HUES48 (cell line): ENCODE measurements at regions not wholly inside any gene's neighbourhood (a gene's known extent, or its start where the extent isn't known, plus 50 kb on each side); places are given as distances from the start of the nearest gene placed in this dataset.

ENCODE experiments used
- H3K27ac ChIP-seq: one replicate; pipeline ENCODE4 v1.7.0; 2013; ENCODE audit warnings: low read depth, low read length, inconsistent platforms
- H3K27me3 ChIP-seq: 2 replicates; pipeline ENCODE4 v1.6.1; 2013; ENCODE audit warnings: mild to moderate bottlenecking, low read length; ENCODE audit not compliant: control insufficient read depth, insufficient read depth
- H3K36me3 ChIP-seq: 2 replicates; pipeline ENCODE4 v1.6.1; 2013; ENCODE audit warnings: low read length; ENCODE audit not compliant: control insufficient read depth, insufficient read depth
- H3K4me1 ChIP-seq: 2 replicates; pipeline ENCODE4 v1.6.1; 2013; ENCODE audit warnings: mild to moderate bottlenecking, low read length; ENCODE audit not compliant: control insufficient read depth, insufficient read depth
- H3K4me3 ChIP-seq: 2 replicates; pipeline ENCODE4 v1.5.1; 2013; ENCODE audit warnings: mild to moderate bottlenecking, low read depth, low read length
- H3K9ac ChIP-seq: 2 replicates; pipeline ENCODE4 v1.6.1; 2013; ENCODE audit warnings: mild to moderate bottlenecking, low read depth, low read length, moderate library complexity
- H3K9me3 ChIP-seq: 2 replicates; pipeline ENCODE4 v1.6.1; 2013; ENCODE audit warnings: low read length; ENCODE audit not compliant: control insufficient read depth, insufficient read depth

- Histone ChIP-seq H3K4me1 (no peaks in the 10 kb centered on the region), H3K9me3 (no peaks in the 10 kb centered on the region), H3K4me3 (no peak overlapping the region), H3K36me3 (no peaks in the 10 kb centered on the region), H3K27ac (no peak overlapping the region), H3K9ac (no peak overlapping the region), H3K27me3 (no peaks in the 10 kb centered on the region)
These were observed 311.7 kb downstream of the SMAD2 start for GRCh38 chr18:47618758-47619157.

- H3K4me3 ChIP-seq, result no peak overlapping the region
These were observed 315.4 kb downstream of the SMAD2 start for GRCh38 chr18:47615043-47615442.

GRCh38 chr18:47613929-47614328 lies 316.5 kb downstream of the SMAD2 start:
- H3K27ac ChIP-seq, result no peak overlapping the region
- H3K4me1 ChIP-seq, result 0 out of 2 replicates have a peak, but pooled peaks cover 3% of the 10 kb centered on the region
- H3K27me3 ChIP-seq, result no peaks in the 10 kb centered on the region
- H3K9me3 ChIP-seq, result no peaks in the 10 kb centered on the region
- no peak overlapping the region for H3K4me3 ChIP-seq
- H3K9ac ChIP-seq, result no peak overlapping the region
- no peaks in the 10 kb centered on the region for H3K36me3 ChIP-seq

More at GRCh38 chr18:47615043-47615442, 315.4 kb downstream of the SMAD2 start:
- 0 out of 2 replicates have a peak, but pooled peaks cover 3% of the 10 kb centered on the region for H3K4me1 ChIP-seq
- H3K27ac ChIP-seq, result no peak overlapping the region
- H3K9me3 ChIP-seq, result no peaks in the 10 kb centered on the region
- H3K36me3 ChIP-seq, result no peaks in the 10 kb centered on the region
- no peaks in the 10 kb centered on the region for H3K27me3 ChIP-seq
- no peak overlapping the region for H3K9ac ChIP-seq

DNA sequence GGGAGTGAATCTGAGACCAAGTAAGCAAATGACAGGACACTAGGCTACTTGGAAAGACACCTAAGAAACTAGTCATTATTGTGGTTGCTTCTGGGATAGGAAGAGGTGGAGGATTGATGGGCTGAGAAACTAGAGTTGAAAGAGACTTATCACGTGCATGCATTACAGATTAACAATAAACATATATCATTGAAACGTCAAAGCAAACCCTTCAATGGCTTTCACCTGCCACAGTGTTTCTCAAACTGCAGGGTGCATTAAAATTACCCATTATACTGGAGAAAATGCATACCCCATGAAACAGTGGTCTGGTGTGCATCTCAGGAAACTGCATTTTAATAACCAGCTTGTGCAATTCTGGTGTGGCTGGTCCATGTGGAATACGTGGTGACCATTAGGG lies 318.8 kb downstream of the SMAD2 start:
- H3K4me1 ChIP-seq, result 0 out of 2 replicates have a peak, but pooled peaks cover 3% of the 10 kb centered on the region
- no peaks in the 10 kb centered on the region for H3K36me3 ChIP-seq
- no peaks in the 10 kb centered on the region for H3K27me3 ChIP-seq
- H3K4me3 ChIP-seq, result no peak overlapping the region
- no peak overlapping the region for H3K9ac ChIP-seq
- H3K27ac ChIP-seq, result no peak overlapping the region
- H3K9me3 ChIP-seq, result no peaks in the 10 kb centered on the region

GRCh38 chr18:47606526-47606925 lies 323.9 kb downstream of the SMAD2 start:
- H3K9ac ChIP-seq, result no peak overlapping the region
- no peaks in the 10 kb centered on the region for H3K27me3 ChIP-seq
- no peaks in the 10 kb centered on the region for H3K9me3 ChIP-seq
- H3K36me3 ChIP-seq, result no peaks in the 10 kb centered on the region
- no peaks in the 10 kb centered on the region for H3K4me1 ChIP-seq
- no peak overlapping the region for H3K4me3 ChIP-seq
- H3K27ac ChIP-seq, result no peak overlapping the region

DNA sequence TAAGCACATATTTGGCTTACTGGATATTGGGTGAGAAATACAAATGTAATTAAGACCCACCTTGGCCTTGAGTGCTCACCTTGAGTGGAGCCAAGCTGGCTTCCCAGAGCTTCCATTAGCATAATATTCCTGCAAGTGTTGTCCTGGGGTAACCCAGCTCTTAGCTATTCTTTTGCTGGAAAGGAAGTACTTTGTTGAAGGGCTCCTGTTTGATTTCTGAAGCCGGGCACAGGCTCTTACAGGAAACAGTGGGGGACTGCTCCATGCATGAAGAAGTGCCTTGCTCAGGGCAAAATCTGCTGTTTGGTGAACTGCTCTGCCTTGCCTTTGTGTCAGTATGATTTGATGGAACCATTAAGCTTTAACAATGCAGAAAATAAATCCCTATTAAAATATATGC lies 325.4 kb downstream of the SMAD2 start:
- no peak overlapping the region for H3K27ac ChIP-seq
- H3K9me3 ChIP-seq, result no peaks in the 10 kb centered on the region
- H3K27me3 ChIP-seq, result no peaks in the 10 kb centered on the region
- no peak overlapping the region for H3K4me3 ChIP-seq
- no peaks in the 10 kb centered on the region for H3K36me3 ChIP-seq
- no peaks in the 10 kb centered on the region for H3K4me1 ChIP-seq
- H3K9ac ChIP-seq, result no peak overlapping the region

- Histone ChIP-seq H3K9ac (no peak overlapping the region), H3K27ac (no peak overlapping the region), H3K4me1 (no peaks in the 10 kb centered on the region), H3K4me3 (no peak overlapping the region), H3K36me3 (no peaks in the 10 kb centered on the region), H3K9me3 (no peaks in the 10 kb centered on the region), H3K27me3 (no peaks in the 10 kb centered on the region)
These were observed 326.4 kb downstream of the SMAD2 start for GRCh38 chr18:47604021-47604420.

DNA sequence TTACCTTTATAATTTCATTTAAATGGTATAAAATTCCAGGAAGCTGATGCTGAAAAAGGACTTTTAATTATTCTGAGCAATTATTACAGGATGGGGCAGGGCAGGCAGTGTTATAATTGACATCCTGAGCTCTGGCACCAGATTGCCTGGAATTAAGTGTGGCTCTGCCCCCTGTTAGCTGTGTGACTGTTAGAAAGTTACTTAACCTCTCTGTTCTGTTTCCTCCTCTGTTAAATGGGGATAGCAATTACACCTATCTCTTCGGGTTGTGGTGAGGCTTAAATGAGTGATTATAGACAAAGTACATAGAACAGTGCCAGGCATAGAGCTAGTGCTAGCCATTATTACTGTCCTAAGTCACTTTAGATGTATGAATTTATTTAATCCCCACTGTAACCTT lies 327.3 kb downstream of the SMAD2 start:
- no peaks in the 10 kb centered on the region for H3K9me3 ChIP-seq
- H3K4me3 ChIP-seq, result no peak overlapping the region
- H3K9ac ChIP-seq, result no peak overlapping the region
- H3K4me1 ChIP-seq, result no peaks in the 10 kb centered on the region
- no peak overlapping the region for H3K27ac ChIP-seq
- no peaks in the 10 kb centered on the region for H3K27me3 ChIP-seq
- H3K36me3 ChIP-seq, result no peaks in the 10 kb centered on the region

DNA sequence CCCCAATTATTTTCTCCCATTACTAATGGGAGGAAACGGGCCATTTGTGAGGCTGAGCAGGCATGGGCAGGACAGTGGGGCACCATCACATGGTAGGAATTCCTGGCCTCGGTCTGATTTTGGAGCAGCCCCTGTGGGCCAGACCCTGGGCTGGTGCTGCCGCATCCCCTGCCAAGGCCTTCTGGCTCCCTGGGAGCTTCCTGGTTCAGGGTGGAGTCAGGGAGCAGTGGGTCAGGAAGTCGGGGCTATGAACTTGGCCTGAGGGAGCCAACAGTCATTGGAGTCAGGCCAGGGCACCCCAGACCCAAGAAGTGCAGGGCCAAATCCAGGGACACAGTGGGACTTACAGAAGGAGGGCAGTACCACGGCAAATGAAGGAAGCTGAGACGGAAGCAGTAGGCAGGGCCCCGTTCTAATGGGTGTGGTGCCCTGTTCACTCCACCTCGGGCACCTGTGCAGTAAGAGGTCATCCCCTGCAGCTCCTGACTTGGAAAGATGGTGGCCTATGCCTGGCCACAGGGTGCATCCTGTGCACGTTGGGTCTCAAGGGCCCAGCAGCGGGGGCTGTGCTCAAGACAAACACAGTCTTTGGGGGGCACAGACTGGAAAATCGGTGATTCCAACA lies 328.1 kb downstream of the SMAD2 start:
- Histone ChIP-seq H3K36me3 (no peaks in the 10 kb centered on the region), H3K27me3 (no peaks in the 10 kb centered on the region), H3K9me3 (no peaks in the 10 kb centered on the region), H3K9ac (no peak overlapping the region), H3K4me3 (no peak overlapping the region), H3K27ac (no peak overlapping the region), H3K4me1 (no peaks in the 10 kb centered on the region)

DNA sequence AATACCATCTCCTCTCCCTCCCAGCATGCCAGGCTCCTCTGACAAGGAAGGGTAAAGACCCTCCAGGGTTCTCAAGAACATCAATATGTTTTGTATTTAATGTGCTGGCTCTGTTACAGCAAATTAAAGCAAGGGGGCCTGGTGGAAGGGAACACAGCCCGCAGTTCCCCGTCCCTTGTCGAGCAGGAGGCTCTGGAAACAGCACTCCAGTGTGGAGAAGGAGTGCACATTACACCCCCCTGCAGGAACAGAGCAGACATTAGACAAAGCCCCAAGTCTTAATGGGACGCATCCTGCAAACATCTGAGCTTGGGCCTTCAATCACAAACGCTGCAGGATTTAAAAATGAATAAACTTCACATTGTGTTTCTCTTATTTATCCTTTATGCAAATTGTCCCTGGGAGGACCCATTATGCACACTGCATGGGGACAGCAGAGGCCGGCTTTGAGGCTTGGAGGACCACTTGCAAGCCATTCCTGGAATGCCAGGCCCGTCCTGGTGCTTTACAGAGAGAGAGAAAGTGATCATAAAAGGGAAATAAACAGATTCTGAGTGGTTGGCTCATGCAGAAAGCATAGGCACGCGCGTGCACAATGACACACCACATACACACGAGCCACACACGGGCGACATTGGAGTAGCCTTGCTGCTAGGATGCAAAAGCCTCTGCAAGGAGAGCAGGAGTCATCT lies 328.7 kb downstream of the SMAD2 start:
- H3K27ac ChIP-seq, result no peak overlapping the region
- no peaks in the 10 kb centered on the region for H3K4me1 ChIP-seq
- no peak overlapping the region for H3K4me3 ChIP-seq
- no peaks in the 10 kb centered on the region for H3K36me3 ChIP-seq
- H3K9me3 ChIP-seq, result no peaks in the 10 kb centered on the region
- no peak overlapping the region for H3K9ac ChIP-seq
- H3K27me3 ChIP-seq, result no peaks in the 10 kb centered on the region

- H3K9me3 ChIP-seq, result no peaks in the 10 kb centered on the region
- H3K27ac ChIP-seq, result no peak overlapping the region
- peaks cover 21% of the 10 kb centered on the region for H3K4me1 ChIP-seq
- H3K4me3 ChIP-seq, result no peak overlapping the region
- H3K36me3 ChIP-seq, result no peaks in the 10 kb centered on the region
- H3K9ac ChIP-seq, result no peak overlapping the region
- H3K27me3 ChIP-seq, result no peaks in the 10 kb centered on the region
These were observed 334.5 kb downstream of the SMAD2 start for GRCh38 chr18:47595831-47596501.
